ENCODE measurements at regions not wholly inside any gene's neighbourhood (a gene's known extent, or its start where the extent isn't known, plus 50 kb on each side); places are given as distances from the start of the nearest gene placed in this dataset.

DNA sequence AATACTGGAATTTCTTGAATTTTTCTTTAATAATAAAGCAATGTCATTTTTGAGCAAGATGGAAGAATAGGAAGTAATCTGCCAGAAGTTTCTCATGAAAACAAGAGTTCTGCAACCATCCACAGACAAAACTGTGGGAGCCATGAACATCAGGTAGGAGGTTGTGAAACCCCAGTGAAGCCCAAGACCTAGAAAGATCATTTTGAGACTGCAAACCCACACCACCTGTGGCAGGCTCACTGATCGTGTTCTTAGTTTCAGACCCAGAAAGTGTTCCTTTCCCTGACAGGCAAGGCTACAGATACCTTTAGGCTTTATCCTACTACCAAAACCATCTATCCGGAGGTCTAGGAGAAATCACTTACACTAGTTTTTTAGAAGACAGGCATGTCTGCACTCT lies 2189.8 kb upstream of the PCDH20 start:
- H3K36me3 ChIP-seq, result no peaks in the 10 kb centered on the region
- intact Hi-C loops (cut with DNase I; ENCODE audit: low total_unique reads), result no loop called here
- in situ Hi-C loops (cut with MboI; ENCODE audit: low sequenced_read_pairs in 4 of 4), result no loop called here
- no peaks in the 10 kb centered on the region for H3K9me3 ChIP-seq
- no peak overlapping the region for H3K27ac ChIP-seq
- TF ChIP-seq CTCF (IDR thresholded peaks at IDR 0.05 in 4 of 5, conservative IDR thresholded peaks at IDR 0.05 in 1 of 5) (no peak), POLR2A (IDR thresholded peaks at IDR 0.05) (no peak)
- no peaks in the 10 kb centered on the region for H3K27me3 ChIP-seq
- ATAC-seq (no peak), DNase-seq (no peak)
- H3K4me3 ChIP-seq, result no peak overlapping the region
- no peaks in the 10 kb centered on the region for H3K4me1 ChIP-seq

DNA sequence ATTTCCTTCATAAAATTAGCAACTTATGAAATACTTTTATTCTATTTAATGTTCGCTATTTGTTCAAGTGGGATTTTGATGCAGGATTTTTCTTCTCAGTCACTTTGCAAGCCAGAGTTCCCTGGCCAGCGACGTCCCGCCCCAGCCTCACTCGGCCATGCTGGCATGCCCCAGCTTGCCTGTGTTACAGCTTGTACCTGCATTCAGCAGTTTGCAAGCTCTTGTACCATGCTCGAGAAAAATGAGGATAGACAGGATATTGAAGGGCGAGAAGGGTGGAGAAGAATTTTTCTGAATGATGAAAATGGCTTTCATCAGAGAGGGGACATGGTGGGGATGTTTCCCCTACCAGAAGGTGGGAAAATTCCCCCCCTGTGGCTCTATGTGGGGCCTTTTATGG lies 2180.2 kb upstream of the PCDH20 start:
- in situ Hi-C loops (cut with MboI; ENCODE audit: low sequenced_read_pairs in 4 of 4), result no loop called here
- intact Hi-C loops (cut with DNase I; ENCODE audit: low total_unique reads), result no loop called here
- ATAC-seq, result no peak
- TF ChIP-seq POLR2A (IDR thresholded peaks at IDR 0.05), result no peak
- TF ChIP-seq CTCF (IDR thresholded peaks at IDR 0.05 in 4 of 5, conservative IDR thresholded peaks at IDR 0.05 in 1 of 5), result no peak
- H3K4me1 ChIP-seq, result no peaks in the 10 kb centered on the region
- no peaks in the 10 kb centered on the region for H3K36me3 ChIP-seq
- H3K27ac ChIP-seq, result no peak overlapping the region
- H3K9me3 ChIP-seq, result no peaks in the 10 kb centered on the region
- no peaks in the 10 kb centered on the region for H3K27me3 ChIP-seq
- H3K4me3 ChIP-seq, result no peak overlapping the region
- no peak for DNase-seq

- H3K4me1 ChIP-seq, result no peaks in the 10 kb centered on the region
- no peaks in the 10 kb centered on the region for H3K36me3 ChIP-seq
- no peak for TF ChIP-seq CTCF (IDR thresholded peaks at IDR 0.05 in 4 of 5, conservative IDR thresholded peaks at IDR 0.05 in 1 of 5)
- TF ChIP-seq POLR2A (IDR thresholded peaks at IDR 0.05), result no peak
- DNase-seq (no peak), ATAC-seq (no peak)
- in situ Hi-C loops (cut with MboI; ENCODE audit: low sequenced_read_pairs in 4 of 4), result no loop called here
- intact Hi-C loops (cut with DNase I; ENCODE audit: low total_unique reads), result no loop called here
- no peaks in the 10 kb centered on the region for H3K27me3 ChIP-seq
- no peaks in the 10 kb centered on the region for H3K9me3 ChIP-seq
- H3K4me3 ChIP-seq, result no peak overlapping the region
- no peak overlapping the region for H3K27ac ChIP-seq
Observed at GRCh38 chr13:63586467-63586866, 2170.8 kb upstream of the PCDH20 start.

GRCh38 chr13:63578796-63579195 lies 2163.1 kb upstream of the PCDH20 start:
- intact Hi-C loops (cut with DNase I; ENCODE audit: low total_unique reads), result no loop called here
- ATAC-seq (no peak), DNase-seq (no peak)
- Histone ChIP-seq H3K9me3 (no peaks in the 10 kb centered on the region), H3K4me3 (no peak overlapping the region), H3K27ac (no peak overlapping the region), H3K36me3 (no peaks in the 10 kb centered on the region), H3K27me3 (no peaks in the 10 kb centered on the region), H3K4me1 (no peaks in the 10 kb centered on the region)
- in situ Hi-C loops (cut with MboI; ENCODE audit: low sequenced_read_pairs in 4 of 4), result no loop called here
- no peak for TF ChIP-seq POLR2A (IDR thresholded peaks at IDR 0.05)
- TF ChIP-seq CTCF (IDR thresholded peaks at IDR 0.05 in 4 of 5, conservative IDR thresholded peaks at IDR 0.05 in 1 of 5), result no peak

DNA sequence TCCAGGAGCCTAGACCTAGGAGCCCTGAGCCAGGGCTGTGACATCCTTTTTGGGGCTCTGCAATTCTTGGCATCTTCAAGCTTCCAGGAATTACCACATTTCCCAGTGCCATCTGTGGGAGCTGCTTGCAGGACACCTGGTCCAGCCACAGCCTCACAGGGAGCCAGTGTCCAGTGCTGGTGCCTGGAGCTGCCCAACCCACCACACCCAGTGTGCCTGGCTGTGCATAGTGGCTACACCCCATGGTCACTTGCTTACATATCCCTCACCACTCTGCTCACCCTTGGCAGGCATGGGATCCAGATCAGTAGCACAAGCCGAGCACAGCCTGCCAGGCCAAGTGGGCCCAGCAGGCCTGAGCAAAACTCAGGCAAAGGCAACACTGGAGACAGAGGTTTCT lies 2151.4 kb upstream of the PCDH20 start:
- Histone ChIP-seq H3K4me1 (no peaks in the 10 kb centered on the region), H3K36me3 (no peaks in the 10 kb centered on the region), H3K27me3 (no peaks in the 10 kb centered on the region), H3K9me3 (no peaks in the 10 kb centered on the region), H3K4me3 (no peak overlapping the region), H3K27ac (no peak overlapping the region)
- TF ChIP-seq CTCF (IDR thresholded peaks at IDR 0.05 in 4 of 5, conservative IDR thresholded peaks at IDR 0.05 in 1 of 5) (no peak), POLR2A (IDR thresholded peaks at IDR 0.05) (no peak)
- intact Hi-C loops (cut with DNase I; ENCODE audit: low total_unique reads), result no loop called here
- ATAC-seq (no peak), DNase-seq (no peak)
- in situ Hi-C loops (cut with MboI; ENCODE audit: low sequenced_read_pairs in 4 of 4), result no loop called here

Measured in gastrocnemius medialis (tissue), 4 donors.